ENCODE measurements at regions not wholly inside any gene's neighbourhood (a gene's known extent, or its start where the extent isn't known, plus 50 kb on each side); places are given as distances from the start of the nearest gene placed in this dataset.

DNA sequence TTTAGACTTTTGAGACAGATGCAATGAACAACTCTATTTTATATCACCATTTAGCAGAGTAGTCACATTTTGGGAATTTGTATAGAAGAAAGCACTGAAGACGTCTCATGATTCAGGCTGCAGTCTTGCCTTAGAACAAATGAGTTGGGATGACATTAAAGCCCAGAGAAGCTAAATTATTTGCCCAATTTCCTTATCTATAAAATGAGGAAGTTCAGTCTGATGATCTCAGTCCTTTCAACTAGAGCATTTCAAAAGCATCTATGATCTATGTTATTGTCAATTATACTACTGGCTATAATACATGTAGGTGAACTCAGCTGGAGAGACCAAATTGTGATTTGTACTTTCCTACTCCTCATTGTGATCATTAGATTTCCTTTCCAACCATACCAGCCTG, 154.1 kb downstream of the OSTF1 start:
- TF ChIP-seq, protein P1, sequence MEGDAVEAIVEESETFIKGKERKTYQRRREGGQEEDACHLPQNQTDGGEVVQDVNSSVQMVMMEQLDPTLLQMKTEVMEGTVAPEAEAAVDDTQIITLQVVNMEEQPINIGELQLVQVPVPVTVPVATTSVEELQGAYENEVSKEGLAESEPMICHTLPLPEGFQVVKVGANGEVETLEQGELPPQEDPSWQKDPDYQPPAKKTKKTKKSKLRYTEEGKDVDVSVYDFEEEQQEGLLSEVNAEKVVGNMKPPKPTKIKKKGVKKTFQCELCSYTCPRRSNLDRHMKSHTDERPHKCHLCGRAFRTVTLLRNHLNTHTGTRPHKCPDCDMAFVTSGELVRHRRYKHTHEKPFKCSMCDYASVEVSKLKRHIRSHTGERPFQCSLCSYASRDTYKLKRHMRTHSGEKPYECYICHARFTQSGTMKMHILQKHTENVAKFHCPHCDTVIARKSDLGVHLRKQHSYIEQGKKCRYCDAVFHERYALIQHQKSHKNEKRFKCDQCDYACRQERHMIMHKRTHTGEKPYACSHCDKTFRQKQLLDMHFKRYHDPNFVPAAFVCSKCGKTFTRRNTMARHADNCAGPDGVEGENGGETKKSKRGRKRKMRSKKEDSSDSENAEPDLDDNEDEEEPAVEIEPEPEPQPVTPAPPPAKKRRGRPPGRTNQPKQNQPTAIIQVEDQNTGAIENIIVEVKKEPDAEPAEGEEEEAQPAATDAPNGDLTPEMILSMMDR (IDR thresholded peaks at IDR 0.05): no peak
- TF ChIP-seq EZH2 (IDR thresholded peaks at IDR 0.05; ENCODE audit: borderline replicate concordance, insufficient read depth, low read depth, low read length, poor library complexity, severe bottlenecking): no peak

All from B cell (primary cell).